ENCODE measurements at regions not wholly inside any gene's neighbourhood (a gene's known extent, or its start where the extent isn't known, plus 50 kb on each side); places are given as distances from the start of the nearest gene placed in this dataset.

- CTCF ChIA-PET (ENCODE audit: low intra/inter-chr PET ratio): no interaction called here
- Histone ChIP-seq H3K4me3 (no peak overlapping the region), H3K9me1 (ENCODE audit: control insufficient read depth, insufficient read depth, low read length) (no peaks in the 10 kb centered on the region), H3K9me3 (replicated peaks; ENCODE audit: control insufficient read depth, insufficient read depth, low read depth, low read length) (no peaks in the 10 kb centered on the region), H3K4me1 (replicated peaks in 1 of 2; ENCODE audit: control insufficient read depth in 2 of 2, insufficient read depth in 2 of 2, low read length in 2 of 2) (no peaks in the 10 kb centered on the region), H2AFZ (ENCODE audit: low read depth, low read length) (no peak overlapping the region), H4K20me1 (replicated peaks; ENCODE audit: control insufficient read depth, insufficient read depth, low read length) (no peaks in the 10 kb centered on the region), H3K79me2 (ENCODE audit: control insufficient read depth, insufficient read depth, low read length) (no peaks in the 10 kb centered on the region), H3K27me3 (ENCODE audit: control insufficient read depth in 2 of 2, insufficient read depth in 2 of 2, low read length in 2 of 2) (no peaks in the 10 kb centered on the region), H3K36me3 (ENCODE audit: control insufficient read depth, insufficient read depth, low read length) (no peaks in the 10 kb centered on the region), H3K27ac (ENCODE audit: extremely low read depth, low read depth, low read length) (no peak overlapping the region), H3K4me2 (ENCODE audit: insufficient read depth, low read length) (no peak overlapping the region), H3K9ac (ENCODE audit: insufficient read depth in 1 of 2, low read depth in 2 of 2, low read length in 2 of 2) (no peak overlapping the region)
- no peak for TF ChIP-seq HNRNPH1 (optimal IDR thresholded peaks at IDR 0.05; ENCODE audit: low read depth, low read length)
- TF ChIP-seq KDM4B (IDR thresholded peaks at IDR 0.05; ENCODE audit: borderline replicate concordance in 2 of 2, low read depth in 1 of 2): no peak
- no peak for TF ChIP-seq VEZF1 (CRISPR knock-in tag; IDR thresholded peaks at IDR 0.05)
- no peak for TF ChIP-seq U2AF1 (optimal IDR thresholded peaks at IDR 0.05; ENCODE audit: low read depth, low read length)
- no peak for TF ChIP-seq ZHX1 (conservative IDR thresholded peaks at IDR 0.05; ENCODE audit: low read length)
- TF ChIP-seq XRCC3 (IDR thresholded peaks at IDR 0.05): no peak
- no peak for TF ChIP-seq SMC3 (conservative IDR thresholded peaks at IDR 0.05; ENCODE audit: insufficient read depth, low read depth, low read length)
- in situ Hi-C loops (cut with MboI) (no loop called here), intact Hi-C loops (cut with micrococcal nuclease) (no loop called here)
- WGBS (ENCODE audit: insufficient coverage, low coverage, missing lambda C conversion rate): 0% methylated on average over 5 of the region's 5 CpGs
- POLR2A ChIA-PET: no interaction called here
- no peak for ATAC-seq
- BruUV-seq (replicated peaks): no TSS peak
- DNase-seq (ENCODE audit: extremely low read depth in 1 of 4, low spot score in 3 of 4): no peak
- FAIRE-seq: no peak
Measured at GRCh38 chr3:94405258-94406035, 342.6 kb downstream of the NSUN3 start.

Measured in K562 (cell line).